ENCODE measurements at regions not wholly inside any gene's neighbourhood (a gene's known extent, or its start where the extent isn't known, plus 50 kb on each side); places are given as distances from the start of the nearest gene placed in this dataset.

DNA sequence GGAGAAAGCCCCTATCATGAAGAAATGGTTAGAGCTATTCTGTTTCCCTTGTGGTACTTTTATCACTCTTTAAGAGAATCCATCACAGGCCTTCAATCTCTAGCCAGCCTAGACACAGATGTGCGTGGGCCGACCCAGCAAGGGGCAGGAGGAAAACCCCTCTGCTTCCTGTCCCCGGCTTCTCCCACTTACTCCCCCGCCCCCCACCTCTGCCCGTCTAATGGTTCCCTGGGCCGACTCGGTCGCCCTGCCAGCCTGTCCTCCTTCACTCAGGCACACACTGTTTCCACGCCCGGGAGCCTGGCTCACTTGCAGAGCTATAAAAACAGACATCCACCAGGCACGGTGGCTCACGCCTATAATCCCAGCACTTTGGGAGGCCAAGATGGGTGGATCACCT lies 58.3 kb upstream of the TFRC start:
- Mint-ChIP-seq H3K4me3 (no peak overlapping the region), H3K9me3 (no peaks in the 10 kb centered on the region), H3K4me1 (peaks cover 21% of the 10 kb centered on the region), H3K27ac (no peak overlapping the region), H3K27me3 (ENCODE audit: insufficient read depth, low read depth, poor library complexity) (peaks cover 11% of the 10 kb centered on the region), H3K36me3 (ENCODE audit: low read depth) (no peaks in the 10 kb centered on the region; the same call in 2 of the 3 replicates)
- H2AFZ ChIP-seq, result no peak overlapping the region
- DNase-seq (ENCODE audit: low spot score) (no peak), ATAC-seq (no peak)
- TF ChIP-seq NANOG (IDR thresholded peaks at IDR 0.05; ENCODE audit: borderline replicate concordance) (no peak), EZH2phosphoT487 (IDR thresholded peaks at IDR 0.05; ENCODE audit: unreplicated experiment) (no peak), ZNF331 (CRISPR knock-in tag; IDR thresholded peaks at IDR 0.05; ENCODE audit: low read depth) (no peak), CREB1 (CRISPR knock-in tag; IDR thresholded peaks at IDR 0.05; ENCODE audit: low read depth) (no peak)
- TF ChIP-seq, protein P1, sequence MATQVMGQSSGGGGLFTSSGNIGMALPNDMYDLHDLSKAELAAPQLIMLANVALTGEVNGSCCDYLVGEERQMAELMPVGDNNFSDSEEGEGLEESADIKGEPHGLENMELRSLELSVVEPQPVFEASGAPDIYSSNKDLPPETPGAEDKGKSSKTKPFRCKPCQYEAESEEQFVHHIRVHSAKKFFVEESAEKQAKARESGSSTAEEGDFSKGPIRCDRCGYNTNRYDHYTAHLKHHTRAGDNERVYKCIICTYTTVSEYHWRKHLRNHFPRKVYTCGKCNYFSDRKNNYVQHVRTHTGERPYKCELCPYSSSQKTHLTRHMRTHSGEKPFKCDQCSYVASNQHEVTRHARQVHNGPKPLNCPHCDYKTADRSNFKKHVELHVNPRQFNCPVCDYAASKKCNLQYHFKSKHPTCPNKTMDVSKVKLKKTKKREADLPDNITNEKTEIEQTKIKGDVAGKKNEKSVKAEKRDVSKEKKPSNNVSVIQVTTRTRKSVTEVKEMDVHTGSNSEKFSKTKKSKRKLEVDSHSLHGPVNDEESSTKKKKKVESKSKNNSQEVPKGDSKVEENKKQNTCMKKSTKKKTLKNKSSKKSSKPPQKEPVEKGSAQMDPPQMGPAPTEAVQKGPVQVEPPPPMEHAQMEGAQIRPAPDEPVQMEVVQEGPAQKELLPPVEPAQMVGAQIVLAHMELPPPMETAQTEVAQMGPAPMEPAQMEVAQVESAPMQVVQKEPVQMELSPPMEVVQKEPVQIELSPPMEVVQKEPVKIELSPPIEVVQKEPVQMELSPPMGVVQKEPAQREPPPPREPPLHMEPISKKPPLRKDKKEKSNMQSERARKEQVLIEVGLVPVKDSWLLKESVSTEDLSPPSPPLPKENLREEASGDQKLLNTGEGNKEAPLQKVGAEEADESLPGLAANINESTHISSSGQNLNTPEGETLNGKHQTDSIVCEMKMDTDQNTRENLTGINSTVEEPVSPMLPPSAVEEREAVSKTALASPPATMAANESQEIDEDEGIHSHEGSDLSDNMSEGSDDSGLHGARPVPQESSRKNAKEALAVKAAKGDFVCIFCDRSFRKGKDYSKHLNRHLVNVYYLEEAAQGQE (IDR thresholded peaks at IDR 0.05; ENCODE audit: unreplicated experiment), result no peak
- TF ChIP-seq, protein P2, sequence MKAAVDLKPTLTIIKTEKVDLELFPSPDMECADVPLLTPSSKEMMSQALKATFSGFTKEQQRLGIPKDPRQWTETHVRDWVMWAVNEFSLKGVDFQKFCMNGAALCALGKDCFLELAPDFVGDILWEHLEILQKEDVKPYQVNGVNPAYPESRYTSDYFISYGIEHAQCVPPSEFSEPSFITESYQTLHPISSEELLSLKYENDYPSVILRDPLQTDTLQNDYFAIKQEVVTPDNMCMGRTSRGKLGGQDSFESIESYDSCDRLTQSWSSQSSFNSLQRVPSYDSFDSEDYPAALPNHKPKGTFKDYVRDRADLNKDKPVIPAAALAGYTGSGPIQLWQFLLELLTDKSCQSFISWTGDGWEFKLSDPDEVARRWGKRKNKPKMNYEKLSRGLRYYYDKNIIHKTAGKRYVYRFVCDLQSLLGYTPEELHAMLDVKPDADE (IDR thresholded peaks at IDR 0.05), result no peak
- TF ChIP-seq, protein P3, sequence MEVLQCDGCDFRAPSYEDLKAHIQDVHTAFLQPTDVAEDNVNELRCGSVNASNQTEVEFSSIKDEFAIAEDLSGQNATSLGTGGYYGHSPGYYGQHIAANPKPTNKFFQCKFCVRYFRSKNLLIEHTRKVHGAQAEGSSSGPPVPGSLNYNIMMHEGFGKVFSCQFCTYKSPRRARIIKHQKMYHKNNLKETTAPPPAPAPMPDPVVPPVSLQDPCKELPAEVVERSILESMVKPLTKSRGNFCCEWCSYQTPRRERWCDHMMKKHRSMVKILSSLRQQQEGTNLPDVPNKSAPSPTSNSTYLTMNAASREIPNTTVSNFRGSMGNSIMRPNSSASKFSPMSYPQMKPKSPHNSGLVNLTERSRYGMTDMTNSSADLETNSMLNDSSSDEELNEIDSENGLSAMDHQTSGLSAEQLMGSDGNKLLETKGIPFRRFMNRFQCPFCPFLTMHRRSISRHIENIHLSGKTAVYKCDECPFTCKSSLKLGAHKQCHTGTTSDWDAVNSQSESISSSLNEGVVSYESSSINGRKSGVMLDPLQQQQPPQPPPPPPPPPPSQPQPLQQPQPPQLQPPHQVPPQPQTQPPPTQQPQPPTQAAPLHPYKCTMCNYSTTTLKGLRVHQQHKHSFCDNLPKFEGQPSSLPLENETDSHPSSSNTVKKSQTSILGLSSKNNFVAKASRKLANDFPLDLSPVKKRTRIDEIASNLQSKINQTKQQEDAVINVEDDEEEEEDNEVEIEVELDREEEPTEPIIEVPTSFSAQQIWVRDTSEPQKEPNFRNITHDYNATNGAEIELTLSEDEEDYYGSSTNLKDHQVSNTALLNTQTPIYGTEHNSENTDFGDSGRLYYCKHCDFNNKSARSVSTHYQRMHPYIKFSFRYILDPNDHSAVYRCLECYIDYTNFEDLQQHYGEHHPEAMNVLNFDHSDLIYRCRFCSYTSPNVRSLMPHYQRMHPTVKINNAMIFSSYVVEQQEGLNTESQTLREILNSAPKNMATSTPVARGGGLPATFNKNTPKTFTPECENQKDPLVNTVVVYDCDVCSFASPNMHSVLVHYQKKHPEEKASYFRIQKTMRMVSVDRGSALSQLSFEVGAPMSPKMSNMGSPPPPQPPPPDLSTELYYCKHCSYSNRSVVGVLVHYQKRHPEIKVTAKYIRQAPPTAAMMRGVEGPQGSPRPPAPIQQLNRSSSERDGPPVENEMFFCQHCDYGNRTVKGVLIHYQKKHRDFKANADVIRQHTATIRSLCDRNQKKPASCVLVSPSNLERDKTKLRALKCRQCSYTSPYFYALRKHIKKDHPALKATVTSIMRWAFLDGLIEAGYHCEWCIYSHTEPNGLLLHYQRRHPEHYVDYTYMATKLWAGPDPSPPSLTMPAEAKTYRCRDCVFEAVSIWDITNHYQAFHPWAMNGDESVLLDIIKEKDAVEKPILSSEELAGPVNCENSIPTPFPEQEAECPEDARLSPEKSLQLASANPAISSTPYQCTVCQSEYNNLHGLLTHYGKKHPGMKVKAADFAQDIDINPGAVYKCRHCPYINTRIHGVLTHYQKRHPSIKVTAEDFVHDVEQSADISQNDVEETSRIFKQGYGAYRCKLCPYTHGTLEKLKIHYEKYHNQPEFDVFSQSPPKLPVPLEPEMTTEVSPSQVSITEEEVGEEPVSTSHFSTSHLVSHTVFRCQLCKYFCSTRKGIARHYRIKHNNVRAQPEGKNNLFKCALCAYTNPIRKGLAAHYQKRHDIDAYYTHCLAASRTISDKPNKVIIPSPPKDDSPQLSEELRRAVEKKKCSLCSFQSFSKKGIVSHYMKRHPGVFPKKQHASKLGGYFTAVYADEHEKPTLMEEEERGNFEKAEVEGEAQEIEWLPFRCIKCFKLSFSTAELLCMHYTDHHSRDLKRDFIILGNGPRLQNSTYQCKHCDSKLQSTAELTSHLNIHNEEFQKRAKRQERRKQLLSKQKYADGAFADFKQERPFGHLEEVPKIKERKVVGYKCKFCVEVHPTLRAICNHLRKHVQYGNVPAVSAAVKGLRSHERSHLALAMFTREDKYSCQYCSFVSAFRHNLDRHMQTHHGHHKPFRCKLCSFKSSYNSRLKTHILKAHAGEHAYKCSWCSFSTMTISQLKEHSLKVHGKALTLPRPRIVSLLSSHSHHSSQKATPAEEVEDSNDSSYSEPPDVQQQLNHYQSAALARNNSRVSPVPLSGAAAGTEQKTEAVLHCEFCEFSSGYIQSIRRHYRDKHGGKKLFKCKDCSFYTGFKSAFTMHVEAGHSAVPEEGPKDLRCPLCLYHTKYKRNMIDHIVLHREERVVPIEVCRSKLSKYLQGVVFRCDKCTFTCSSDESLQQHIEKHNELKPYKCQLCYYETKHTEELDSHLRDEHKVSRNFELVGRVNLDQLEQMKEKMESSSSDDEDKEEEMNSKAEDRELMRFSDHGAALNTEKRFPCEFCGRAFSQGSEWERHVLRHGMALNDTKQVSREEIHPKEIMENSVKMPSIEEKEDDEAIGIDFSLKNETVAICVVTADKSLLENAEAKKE (CRISPR knock-in tag; IDR thresholded peaks at IDR 0.05), result no peak
- no peaks in the 10 kb centered on the region for H3K9me2 ChIP-seq (ENCODE audit: insufficient read depth)
- no peaks in the 10 kb centered on the region for H3F3A ChIP-seq (replicated peaks; ENCODE audit: low read depth)
- H3K79me2 ChIP-seq (replicated peaks; ENCODE audit: insufficient read depth), result no peaks in the 10 kb centered on the region
- H3K4me1 ChIP-seq (ENCODE audit: insufficient read depth), result no peaks in the 10 kb centered on the region; the same call in 1 of the 2 replicates
- no peak overlapping the region for H3K27ac ChIP-seq (ENCODE audit: low read depth)
- no peak overlapping the region for H3K4me3 ChIP-seq
- no peaks in the 10 kb centered on the region for H3K36me3 ChIP-seq (ENCODE audit: insufficient read depth)
- H3K27me3 ChIP-seq (ENCODE audit: insufficient read depth), result no peaks in the 10 kb centered on the region
- no peaks in the 10 kb centered on the region for H4K20me1 ChIP-seq (replicated peaks; ENCODE audit: insufficient read depth)
- H3K4me2 ChIP-seq, result no peak overlapping the region
